Lower leg skin (tissue), 4 donors: ENCODE measurements at regions not wholly inside any gene's neighbourhood (a gene's known extent, or its start where the extent isn't known, plus 50 kb on each side); places are given as distances from the start of the nearest gene placed in this dataset.

Experiments used
- DNase-seq, 2 donors: peaks; one replicate each; pipeline ENCODE4 v3.0.0-alpha.2; 2019; ENCODE audit warnings: low spot score in 2 of 2
- H3K4me3 ChIP-seq: fragments of 200-600 bp; sonication (generic); 2 replicates; pipeline ENCODE4 v1.5.1; 2017; ENCODE audit warnings: mild to moderate bottlenecking, low read depth; ENCODE audit not compliant: poor library complexity, severe bottlenecking
- CTCF ChIP-seq, 3 donors: fragments of 450-650 bp; IDR thresholded peaks; one replicate each; pipeline ENCODE4 v1.5.1; 2016; ENCODE audit warnings: antibody characterized with exemption in 3 of 3, mild to moderate bottlenecking in 3 of 3, moderate library complexity in 2 of 3
- POLR2A ChIP-seq, 2 donors: fragments of 450-650 bp; IDR thresholded peaks; one replicate each; pipeline ENCODE4 v1.6.1; 2016 to 2017; ENCODE audit warnings: antibody characterized with exemption in 2 of 2, mild to moderate bottlenecking in 1 of 2, moderate library complexity in 1 of 2
- WGBS, 2 donors: methylation state at CpG; one replicate each; pipeline ENCODE4 v1.1.5; 2018; 5-methylcytosine and 5-hydroxymethylcytosine counted together
- intact Hi-C: fragments of 100-400 bp; cut with DNase I; formaldehyde crosslinking; loops from one replicate; pipeline ENCODE4 v1.15.0; 2023; ENCODE audit warnings: low total_unique reads

GRCh38 chr12:20260851-20261250, 107.5 kb upstream of the PDE3A start:
- TF ChIP-seq POLR2A (IDR thresholded peaks at IDR 0.05) (no peak), CTCF (IDR thresholded peaks at IDR 0.05) (no peak)
- intact Hi-C loops, result no loop called here
- WGBS, 2 donors, result 60 to 65% methylated on average over 4 of the region's 4 CpGs
- no peak for DNase-seq
- H3K4me3 ChIP-seq, result no peak overlapping the region

GRCh38 chr12:20262119-20262518, 106.2 kb upstream of the PDE3A start:
- no peak for DNase-seq
- TF ChIP-seq CTCF (IDR thresholded peaks at IDR 0.05) (no peak), POLR2A (IDR thresholded peaks at IDR 0.05) (no peak)
- H3K4me3 ChIP-seq, result no peak overlapping the region
- intact Hi-C loops, result no loop called here
- WGBS, 2 donors, result 91 to 98% methylated on average over 2 of the region's 2 CpGs

GRCh38 chr12:20264026-20264425, 104.3 kb upstream of the PDE3A start:
- no peak overlapping the region for H3K4me3 ChIP-seq
- no peak for DNase-seq
- intact Hi-C loops, result no loop called here
- TF ChIP-seq CTCF (IDR thresholded peaks at IDR 0.05) (no peak), POLR2A (IDR thresholded peaks at IDR 0.05) (no peak)
- 98% methylated on average over 2 of the region's 2 CpGs for WGBS, 2 donors

GRCh38 chr12:20264608-20265114, 103.7 kb upstream of the PDE3A start:
- intact Hi-C loops, result no loop called here
- TF ChIP-seq POLR2A (IDR thresholded peaks at IDR 0.05) (no peak), CTCF (IDR thresholded peaks at IDR 0.05) (no peak)
- no peak overlapping the region for H3K4me3 ChIP-seq
- DNase-seq, result no peak
- WGBS, 2 donors, result 40 to 55% methylated on average over 1 of the region's 1 CpG

- intact Hi-C loops, result no loop called here
- DNase-seq, result no peak
- no peak overlapping the region for H3K4me3 ChIP-seq
- WGBS, 2 donors, result 78 to 81% methylated on average over 6 of the region's 6 CpGs
- TF ChIP-seq POLR2A (IDR thresholded peaks at IDR 0.05), result no peak
- TF ChIP-seq CTCF (IDR thresholded peaks at IDR 0.05), result no peak
Observed at GRCh38 chr12:20268121-20268732, 100.1 kb upstream of the PDE3A start.

- TF ChIP-seq CTCF (IDR thresholded peaks at IDR 0.05) (no peak), POLR2A (IDR thresholded peaks at IDR 0.05) (no peak)
- H3K4me3 ChIP-seq, result no peak overlapping the region
- no peak for DNase-seq
- intact Hi-C loops, result no loop called here
- WGBS, 2 donors, result 96 to 98% methylated on average over 4 of the region's 4 CpGs
Observed at GRCh38 chr12:20268771-20269170, 99.6 kb upstream of the PDE3A start.
